Glutamatergic neuron (in vitro differentiated cells): ENCODE measurements at regions not wholly inside any gene's neighbourhood (a gene's known extent, or its start where the extent isn't known, plus 50 kb on each side); places are given as distances from the start of the nearest gene placed in this dataset.

Experiments
- DNase-seq: peaks from one replicate; pipeline ENCODE4 v3.0.0; 2022
- H3K27ac Mint-ChIP-seq: one replicate; pipeline ENCODE4 v1.8.0; 2020; ENCODE audit warnings: mild to moderate bottlenecking, mixed read lengths, inconsistent platforms; ENCODE audit not compliant: unreplicated experiment
- H3K27me3 Mint-ChIP-seq: one replicate; pipeline ENCODE4 v1.8.0; 2020; ENCODE audit warnings: mild to moderate bottlenecking, moderate library complexity, mixed read lengths, inconsistent platforms; ENCODE audit not compliant: unreplicated experiment
- H3K36me3 Mint-ChIP-seq: one replicate; pipeline ENCODE4 v1.8.0; 2020; ENCODE audit warnings: mild to moderate bottlenecking, mixed read lengths, inconsistent platforms; ENCODE audit not compliant: unreplicated experiment
- H3K4me1 Mint-ChIP-seq: one replicate; pipeline ENCODE4 v1.8.0; 2020; ENCODE audit warnings: mild to moderate bottlenecking, low read depth, mixed read lengths, inconsistent platforms; ENCODE audit not compliant: unreplicated experiment
- H3K4me3 Mint-ChIP-seq: one replicate; pipeline ENCODE4 v1.8.0; 2020; ENCODE audit warnings: mild to moderate bottlenecking, mixed read lengths, inconsistent platforms; ENCODE audit not compliant: unreplicated experiment
- H3K9me3 Mint-ChIP-seq: one replicate; pipeline ENCODE4 v1.8.0; 2020; ENCODE audit warnings: mild to moderate bottlenecking, moderate library complexity, mixed read lengths, inconsistent platforms; ENCODE audit not compliant: unreplicated experiment
- CTCF ChIP-seq: fragments of 200-600 bp; sonication (generic); IDR thresholded peaks from one replicate; pipeline ENCODE4 v1.5.0; 2021; ENCODE audit not compliant: partially characterized antibody, unreplicated experiment

DNA sequence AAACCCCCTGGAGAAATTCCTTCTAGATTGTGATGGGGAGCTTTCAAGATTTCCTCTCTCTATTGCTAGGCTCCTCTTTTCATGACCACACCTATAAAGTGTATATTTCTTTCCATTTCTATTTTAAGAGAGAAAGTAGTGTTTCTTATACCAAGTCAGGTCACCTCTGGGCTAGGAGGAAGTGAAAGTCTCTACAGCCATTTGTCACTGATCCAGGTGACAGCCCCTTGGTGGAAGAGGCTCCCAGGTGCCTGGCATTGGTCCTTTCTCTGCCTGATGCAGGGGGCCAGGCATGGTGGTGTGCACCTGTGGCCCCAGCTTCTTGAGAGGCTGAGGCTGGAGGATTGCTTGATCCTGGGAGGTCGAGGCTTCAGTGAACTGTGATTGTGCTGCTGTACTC is 64.7 kb downstream of the DHCR7 start:
- no peaks in the 10 kb centered on the region for H3K4me1 Mint-ChIP-seq
- H3K27ac Mint-ChIP-seq, result no peak overlapping the region
- peaks cover 2% of the 10 kb centered on the region for H3K9me3 Mint-ChIP-seq
- H3K27me3 Mint-ChIP-seq, result peaks cover 7% of the 10 kb centered on the region
- no peak for DNase-seq
- no peak overlapping the region for H3K4me3 Mint-ChIP-seq
- peaks cover 5% of the 10 kb centered on the region for H3K36me3 Mint-ChIP-seq
- no peak for TF ChIP-seq CTCF

- no peaks in the 10 kb centered on the region for H3K36me3 Mint-ChIP-seq
- H3K27ac Mint-ChIP-seq, result no peak overlapping the region
- H3K4me1 Mint-ChIP-seq, result no peaks in the 10 kb centered on the region
- H3K9me3 Mint-ChIP-seq, result no peaks in the 10 kb centered on the region
- peaks cover 3% of the 10 kb centered on the region for H3K27me3 Mint-ChIP-seq
- no peak for TF ChIP-seq CTCF
- H3K4me3 Mint-ChIP-seq, result no peak overlapping the region
- no peak for DNase-seq
Observed at GRCh38 chr11:71381781-71382505, 66.2 kb downstream of the DHCR7 start.

GRCh38 chr11:71379701-71380100 is 68.5 kb downstream of the DHCR7 start:
- no peak for DNase-seq
- peaks cover 2% of the 10 kb centered on the region for H3K27me3 Mint-ChIP-seq
- no peak for TF ChIP-seq CTCF
- H3K27ac Mint-ChIP-seq, result no peak overlapping the region
- no peak overlapping the region for H3K4me3 Mint-ChIP-seq
- H3K4me1 Mint-ChIP-seq, result no peaks in the 10 kb centered on the region
- peaks cover 10% of the 10 kb centered on the region for H3K9me3 Mint-ChIP-seq
- H3K36me3 Mint-ChIP-seq, result no peaks in the 10 kb centered on the region

- DNase-seq, result no peak
Observed at GRCh38 chr11:71373791-71374454, 74.3 kb downstream of the DHCR7 start.

More at GRCh38 chr11:71373791-71374454, 74.3 kb downstream of the DHCR7 start:
- H3K27me3 Mint-ChIP-seq, result peaks cover 2% of the 10 kb centered on the region
- H3K27ac Mint-ChIP-seq, result no peak overlapping the region
- no peak for TF ChIP-seq CTCF
- H3K9me3 Mint-ChIP-seq, result peaks cover 12% of the 10 kb centered on the region
- H3K4me1 Mint-ChIP-seq, result no peaks in the 10 kb centered on the region
- H3K4me3 Mint-ChIP-seq, result no peak overlapping the region
- no peaks in the 10 kb centered on the region for H3K36me3 Mint-ChIP-seq
